WTC11 (cell line): ENCODE measurements at regions not wholly inside any gene's neighbourhood (a gene's known extent, or its start where the extent isn't known, plus 50 kb on each side); places are given as distances from the start of the nearest gene placed in this dataset.

ENCODE experiments used
- ELF4 ChIP-seq: sonication (generic); formaldehyde crosslinking; IDR thresholded peaks from 2 replicates; pipeline ENCODE4 v1.8.1; 2022; ENCODE audit warnings: low read depth, mild to moderate bottlenecking, moderate library complexity, missing genetic modification reagents
- ESRRA ChIP-seq: sonication (generic); formaldehyde crosslinking; IDR thresholded peaks from 2 replicates; pipeline ENCODE4 v1.8.1; 2022; ENCODE audit warnings: mild to moderate bottlenecking, missing genetic modification reagents, borderline replicate concordance
- FOXJ3 ChIP-seq: sonication (generic); formaldehyde crosslinking; IDR thresholded peaks from 2 replicates; pipeline ENCODE4 v1.9.0; 2021; ENCODE audit warnings: missing genetic modification reagents, mild to moderate bottlenecking, borderline replicate concordance
- FOXK1 ChIP-seq: sonication (generic); formaldehyde crosslinking; IDR thresholded peaks from 2 replicates; pipeline ENCODE4 v1.8.0; 2022; ENCODE audit warnings: mild to moderate bottlenecking, moderate library complexity, missing genetic modification reagents
- HMGA2 ChIP-seq: fragments of 250-450 bp; sonication (Bioruptor Pico); IDR thresholded peaks from 2 replicates; pipeline ENCODE4 v1.4.0; 2021; ENCODE audit warnings: mild to moderate bottlenecking, moderate library complexity
- JUN ChIP-seq: sonication (generic); formaldehyde crosslinking; IDR thresholded peaks from 2 replicates; pipeline ENCODE4 v1.8.0; 2023; ENCODE audit warnings: mild to moderate bottlenecking, missing genetic modification reagents
- ZNF263 ChIP-seq: sonication (generic); formaldehyde crosslinking; IDR thresholded peaks from 2 replicates; pipeline ENCODE4 v1.8.1; 2022; ENCODE audit warnings: low read depth, mild to moderate bottlenecking, moderate library complexity, missing genetic modification reagents
- TF ChIP-seq, protein P1 (sequence below): sonication (generic); formaldehyde crosslinking; IDR thresholded peaks from 2 replicates; pipeline ENCODE4 v1.8.1; 2022; ENCODE audit warnings: low read depth, missing genetic modification reagents, borderline replicate concordance
- TF ChIP-seq, protein P2 (sequence below): sonication (generic); formaldehyde crosslinking; IDR thresholded peaks from 2 replicates; pipeline ENCODE4 v1.8.0; 2022; ENCODE audit warnings: missing genetic modification reagents
- TF ChIP-seq, protein P3 (sequence below): fragments of 200-600 bp; IDR thresholded peaks from 2 replicates; pipeline ENCODE4 v1.8.0; 2022; ENCODE audit warnings: antibody characterized with exemption

DNA sequence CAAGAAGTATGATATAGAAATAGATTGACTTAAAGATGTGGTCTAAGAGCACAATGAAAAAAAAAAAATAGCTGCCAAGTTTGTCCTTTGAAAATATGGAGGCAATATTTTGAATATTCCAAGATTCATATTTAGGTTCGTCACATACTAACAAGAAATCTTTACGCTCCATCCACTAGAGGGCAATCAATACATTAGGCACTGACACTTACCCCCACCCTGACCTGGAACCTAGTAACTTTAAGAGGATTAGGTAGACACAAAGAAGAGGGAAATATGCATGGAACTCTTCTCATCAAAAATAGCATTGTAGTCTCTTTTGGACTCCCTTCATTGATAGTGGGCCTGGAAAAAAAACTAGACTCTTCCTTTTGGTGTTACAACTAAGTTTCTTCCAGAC, 1108.1 kb downstream of the PCDH19 start:
- no peak for TF ChIP-seq FOXJ3
- TF ChIP-seq FOXK1 (CRISPR knock-in tag), result no peak
- TF ChIP-seq, protein P1, sequence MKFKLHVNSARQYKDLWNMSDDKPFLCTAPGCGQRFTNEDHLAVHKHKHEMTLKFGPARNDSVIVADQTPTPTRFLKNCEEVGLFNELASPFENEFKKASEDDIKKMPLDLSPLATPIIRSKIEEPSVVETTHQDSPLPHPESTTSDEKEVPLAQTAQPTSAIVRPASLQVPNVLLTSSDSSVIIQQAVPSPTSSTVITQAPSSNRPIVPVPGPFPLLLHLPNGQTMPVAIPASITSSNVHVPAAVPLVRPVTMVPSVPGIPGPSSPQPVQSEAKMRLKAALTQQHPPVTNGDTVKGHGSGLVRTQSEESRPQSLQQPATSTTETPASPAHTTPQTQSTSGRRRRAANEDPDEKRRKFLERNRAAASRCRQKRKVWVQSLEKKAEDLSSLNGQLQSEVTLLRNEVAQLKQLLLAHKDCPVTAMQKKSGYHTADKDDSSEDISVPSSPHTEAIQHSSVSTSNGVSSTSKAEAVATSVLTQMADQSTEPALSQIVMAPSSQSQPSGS, result no peak
- TF ChIP-seq, protein P2, sequence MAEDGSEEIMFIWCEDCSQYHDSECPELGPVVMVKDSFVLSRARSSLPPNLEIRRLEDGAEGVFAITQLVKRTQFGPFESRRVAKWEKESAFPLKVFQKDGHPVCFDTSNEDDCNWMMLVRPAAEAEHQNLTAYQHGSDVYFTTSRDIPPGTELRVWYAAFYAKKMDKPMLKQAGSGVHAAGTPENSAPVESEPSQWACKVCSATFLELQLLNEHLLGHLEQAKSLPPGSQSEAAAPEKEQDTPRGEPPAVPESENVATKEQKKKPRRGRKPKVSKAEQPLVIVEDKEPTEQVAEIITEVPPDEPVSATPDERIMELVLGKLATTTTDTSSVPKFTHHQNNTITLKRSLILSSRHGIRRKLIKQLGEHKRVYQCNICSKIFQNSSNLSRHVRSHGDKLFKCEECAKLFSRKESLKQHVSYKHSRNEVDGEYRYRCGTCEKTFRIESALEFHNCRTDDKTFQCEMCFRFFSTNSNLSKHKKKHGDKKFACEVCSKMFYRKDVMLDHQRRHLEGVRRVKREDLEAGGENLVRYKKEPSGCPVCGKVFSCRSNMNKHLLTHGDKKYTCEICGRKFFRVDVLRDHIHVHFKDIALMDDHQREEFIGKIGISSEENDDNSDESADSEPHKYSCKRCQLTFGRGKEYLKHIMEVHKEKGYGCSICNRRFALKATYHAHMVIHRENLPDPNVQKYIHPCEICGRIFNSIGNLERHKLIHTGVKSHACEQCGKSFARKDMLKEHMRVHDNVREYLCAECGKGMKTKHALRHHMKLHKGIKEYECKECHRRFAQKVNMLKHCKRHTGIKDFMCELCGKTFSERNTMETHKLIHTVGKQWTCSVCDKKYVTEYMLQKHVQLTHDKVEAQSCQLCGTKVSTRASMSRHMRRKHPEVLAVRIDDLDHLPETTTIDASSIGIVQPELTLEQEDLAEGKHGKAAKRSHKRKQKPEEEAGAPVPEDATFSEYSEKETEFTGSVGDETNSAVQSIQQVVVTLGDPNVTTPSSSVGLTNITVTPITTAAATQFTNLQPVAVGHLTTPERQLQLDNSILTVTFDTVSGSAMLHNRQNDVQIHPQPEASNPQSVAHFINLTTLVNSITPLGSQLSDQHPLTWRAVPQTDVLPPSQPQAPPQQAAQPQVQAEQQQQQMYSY (CRISPR knock-in tag), result no peak
- TF ChIP-seq, protein P3, sequence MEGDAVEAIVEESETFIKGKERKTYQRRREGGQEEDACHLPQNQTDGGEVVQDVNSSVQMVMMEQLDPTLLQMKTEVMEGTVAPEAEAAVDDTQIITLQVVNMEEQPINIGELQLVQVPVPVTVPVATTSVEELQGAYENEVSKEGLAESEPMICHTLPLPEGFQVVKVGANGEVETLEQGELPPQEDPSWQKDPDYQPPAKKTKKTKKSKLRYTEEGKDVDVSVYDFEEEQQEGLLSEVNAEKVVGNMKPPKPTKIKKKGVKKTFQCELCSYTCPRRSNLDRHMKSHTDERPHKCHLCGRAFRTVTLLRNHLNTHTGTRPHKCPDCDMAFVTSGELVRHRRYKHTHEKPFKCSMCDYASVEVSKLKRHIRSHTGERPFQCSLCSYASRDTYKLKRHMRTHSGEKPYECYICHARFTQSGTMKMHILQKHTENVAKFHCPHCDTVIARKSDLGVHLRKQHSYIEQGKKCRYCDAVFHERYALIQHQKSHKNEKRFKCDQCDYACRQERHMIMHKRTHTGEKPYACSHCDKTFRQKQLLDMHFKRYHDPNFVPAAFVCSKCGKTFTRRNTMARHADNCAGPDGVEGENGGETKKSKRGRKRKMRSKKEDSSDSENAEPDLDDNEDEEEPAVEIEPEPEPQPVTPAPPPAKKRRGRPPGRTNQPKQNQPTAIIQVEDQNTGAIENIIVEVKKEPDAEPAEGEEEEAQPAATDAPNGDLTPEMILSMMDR, result no peak
- TF ChIP-seq ELF4 (CRISPR knock-in tag), result no peak
- TF ChIP-seq HMGA2, result no peak
- no peak for TF ChIP-seq ESRRA
- TF ChIP-seq ZNF263 (CRISPR knock-in tag), result no peak
- no peak for TF ChIP-seq JUN (CRISPR knock-in tag)
